HEK293 (cell line): ENCODE measurements at regions not wholly inside any gene's neighbourhood (a gene's known extent, or its start where the extent isn't known, plus 50 kb on each side); places are given as distances from the start of the nearest gene placed in this dataset.

Source experiments
- KLF1 ChIP-seq: fragments of 450-650 bp; formaldehyde crosslinking; IDR thresholded peaks from 2 replicates; pipeline ENCODE4 v1.5.1; 2016; ENCODE audit warnings: missing biosample characterization, missing genetic modification characterization
- TF ChIP-seq, protein P1 (sequence below): fragments of 450-650 bp; formaldehyde crosslinking; IDR thresholded peaks from 2 replicates; pipeline ENCODE4 v1.5.1; 2016; ENCODE audit warnings: missing biosample characterization, missing genetic modification characterization

DNA sequence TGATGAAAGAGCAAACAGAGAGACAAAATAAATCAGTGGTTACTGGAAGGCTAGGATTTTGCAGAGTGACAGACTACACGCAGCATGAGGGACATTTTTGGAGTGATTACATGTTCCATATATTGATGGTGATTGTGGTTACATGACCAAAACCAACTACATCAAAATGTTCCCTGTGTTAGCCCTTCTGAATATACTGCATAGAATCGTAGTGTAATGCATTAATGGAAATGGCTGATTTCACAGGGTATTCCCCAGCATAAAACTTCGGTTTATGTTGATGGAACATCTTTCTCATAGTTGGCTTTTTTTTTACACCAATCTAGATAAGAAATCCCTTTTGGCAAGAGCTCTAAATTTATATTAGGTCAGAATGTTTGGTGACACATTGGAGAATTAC is 191.3 kb upstream of the CMC1 start:
- TF ChIP-seq, protein P1, sequence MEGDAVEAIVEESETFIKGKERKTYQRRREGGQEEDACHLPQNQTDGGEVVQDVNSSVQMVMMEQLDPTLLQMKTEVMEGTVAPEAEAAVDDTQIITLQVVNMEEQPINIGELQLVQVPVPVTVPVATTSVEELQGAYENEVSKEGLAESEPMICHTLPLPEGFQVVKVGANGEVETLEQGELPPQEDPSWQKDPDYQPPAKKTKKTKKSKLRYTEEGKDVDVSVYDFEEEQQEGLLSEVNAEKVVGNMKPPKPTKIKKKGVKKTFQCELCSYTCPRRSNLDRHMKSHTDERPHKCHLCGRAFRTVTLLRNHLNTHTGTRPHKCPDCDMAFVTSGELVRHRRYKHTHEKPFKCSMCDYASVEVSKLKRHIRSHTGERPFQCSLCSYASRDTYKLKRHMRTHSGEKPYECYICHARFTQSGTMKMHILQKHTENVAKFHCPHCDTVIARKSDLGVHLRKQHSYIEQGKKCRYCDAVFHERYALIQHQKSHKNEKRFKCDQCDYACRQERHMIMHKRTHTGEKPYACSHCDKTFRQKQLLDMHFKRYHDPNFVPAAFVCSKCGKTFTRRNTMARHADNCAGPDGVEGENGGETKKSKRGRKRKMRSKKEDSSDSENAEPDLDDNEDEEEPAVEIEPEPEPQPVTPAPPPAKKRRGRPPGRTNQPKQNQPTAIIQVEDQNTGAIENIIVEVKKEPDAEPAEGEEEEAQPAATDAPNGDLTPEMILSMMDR (tag by site-specific recombination), result no peak
- no peak for TF ChIP-seq KLF1 (tag by site-specific recombination)
